K562 (cell line): ENCODE measurements at regions not wholly inside any gene's neighbourhood (a gene's known extent, or its start where the extent isn't known, plus 50 kb on each side); places are given as distances from the start of the nearest gene placed in this dataset.

Experiments
- ELF2 ChIP-seq: fragments of 250-450 bp; sonication (Bioruptor Pico); IDR thresholded peaks from 2 replicates; pipeline ENCODE4 v1.5.0; 2021; ENCODE audit warnings: mild to moderate bottlenecking
- FOS ChIP-seq: IDR thresholded peaks from 3 replicates; pipeline ENCODE4 v1.6.1; 2011; ENCODE audit not compliant: insufficient read length; ENCODE audit errors: extremely low read depth
- HINFP ChIP-seq: fragments of 450-650 bp; conservative IDR thresholded peaks from 2 replicates; pipeline ENCODE4 v1.6.1; 2016; ENCODE audit warnings: missing genetic modification characterization, low read depth, mild to moderate bottlenecking, control low read depth, missing compliant biosample characterization
- HMG20A ChIP-seq: fragments of 450-650 bp; formaldehyde crosslinking; conservative IDR thresholded peaks from 2 replicates; pipeline ENCODE4 v1.4.0; 2020; ENCODE audit warnings: mild to moderate bottlenecking, mixed read lengths
- MAFF ChIP-seq: IDR thresholded peaks from 2 replicates; pipeline ENCODE4 v1.6.1; 2012; ENCODE audit warnings: low read length, improper control_type of control experiment
- NCOR1 ChIP-seq: fragments of 450-650 bp; IDR thresholded peaks from 2 replicates; pipeline ENCODE4 v1.6.1; 2016; ENCODE audit warnings: mild to moderate bottlenecking, moderate library complexity
- NFE2 ChIP-seq: IDR thresholded peaks from 2 replicates; pipeline ENCODE4 v1.6.1; 2014; ENCODE audit warnings: antibody characterized with exemption, low read depth
- NR2C2 ChIP-seq, 2 experiments: fragments of 200-800 bp in 1 of 2; sonication (Bioruptor generic) in 1 of 2; sonication (generic) in 1 of 2; formaldehyde crosslinking in 1 of 2; IDR thresholded peaks; 2 replicates each; pipeline versions ENCODE4 v1.6.1 to v1.8.0; 2016 to 2022; ENCODE audit warnings: mild to moderate bottlenecking in 1 of 2, missing compliant biosample characterization in 1 of 2, missing genetic modification characterization in 1 of 2, missing genetic modification reagents in 1 of 2
- RBBP5 ChIP-seq: fragments of 200-600 bp; sonication (generic); IDR thresholded peaks from 2 replicates; pipeline ENCODE4 v1.6.1; 2012; ENCODE audit warnings: borderline replicate concordance, mild to moderate bottlenecking, low read length, control low read depth, inconsistent platforms; ENCODE audit not compliant: insufficient read depth, poor library complexity, severe bottlenecking
- SP1 ChIP-seq: sonication (generic); formaldehyde crosslinking; IDR thresholded peaks from 2 replicates; pipeline ENCODE4 v1.8.1; 2022; ENCODE audit warnings: mild to moderate bottlenecking, missing genetic modification reagents
- STAT5A ChIP-seq: IDR thresholded peaks from 2 replicates; pipeline ENCODE4 v1.6.1; 2012; ENCODE audit warnings: low read length, inconsistent platforms, borderline replicate concordance
- TAF15 ChIP-seq: fragments of 200-400 bp; formaldehyde crosslinking; IDR thresholded peaks from 2 replicates; pipeline ENCODE4 v1.6.1; 2017; ENCODE audit warnings: mild to moderate bottlenecking, low read depth, low read length, moderate library complexity
- TCF7 ChIP-seq: sonication (generic); IDR thresholded peaks from 2 replicates; pipeline ENCODE4 v1.6.1; 2016; ENCODE audit warnings: antibody characterized with exemption, borderline replicate concordance
- TEAD4 ChIP-seq, 2 experiments: sonication (generic) in 1 of 2; formaldehyde crosslinking in 1 of 2; IDR thresholded peaks; 2 replicates each; pipeline versions ENCODE4 v1.6.1 to v1.8.0; 2012 to 2022; ENCODE audit warnings: borderline replicate concordance in 1 of 2, inconsistent platforms in 1 of 2, low read length in 1 of 2, mild to moderate bottlenecking in 1 of 2, missing genetic modification reagents in 1 of 2
- ZBTB7A ChIP-seq: IDR thresholded peaks from 2 replicates; pipeline ENCODE4 v1.6.1; 2011; ENCODE audit warnings: low read depth, mild to moderate bottlenecking, low read length, moderate library complexity, borderline replicate concordance; ENCODE audit not compliant: control insufficient read depth
- TF ChIP-seq, protein P1 (sequence below): fragments of 450-650 bp; IDR thresholded peaks from 2 replicates; pipeline ENCODE4 v1.6.1; 2016; ENCODE audit warnings: low read depth

DNA sequence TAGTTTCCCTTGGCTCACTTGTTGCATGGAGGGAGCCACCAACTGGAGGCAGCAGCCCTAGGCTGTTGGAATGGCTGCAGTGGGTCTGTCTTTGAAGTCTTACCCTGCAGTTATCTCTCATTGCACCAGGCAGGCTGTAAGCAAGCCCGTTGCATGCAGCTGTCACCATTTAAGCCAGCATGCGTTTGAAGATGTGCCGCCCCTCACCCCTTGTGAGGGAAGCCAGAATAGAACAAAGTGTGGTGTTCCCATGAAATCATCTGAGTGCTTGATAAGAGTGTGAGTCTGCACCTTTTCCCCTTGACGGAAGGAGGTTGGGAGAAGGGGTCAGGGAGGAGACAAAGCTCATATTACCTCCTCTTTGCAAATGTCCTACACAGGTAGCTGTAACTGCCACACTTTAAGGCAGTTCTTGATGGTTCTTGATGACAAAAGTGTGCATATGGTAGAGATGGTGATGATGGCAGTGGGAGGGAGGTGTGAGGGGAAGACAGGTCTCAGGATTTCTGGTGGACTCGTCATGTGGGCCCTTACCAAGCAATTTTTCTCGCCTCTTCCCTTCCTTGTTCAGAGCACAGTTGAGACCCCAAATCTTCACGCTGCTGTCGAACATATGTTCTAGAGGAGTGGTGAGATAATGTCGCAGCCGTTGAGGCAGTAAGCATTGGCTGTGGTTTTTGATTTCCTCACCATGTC, 191.4 kb upstream of the LEF1 start (continued):
- 0 out of 2 replicates have a peak, but pooled peaks have one; percentile 6 for TF ChIP-seq MAFF
- no peak for TF ChIP-seq TAF15
- TF ChIP-seq SP1 (CRISPR knock-in tag), result 0 out of 2 replicates have a peak, but pooled peaks have one; percentile 43
- TF ChIP-seq TEAD4 (IDR thresholded peaks at IDR 0.05; ENCODE audit: low read length), result peak; percentile 80
- no peak for TF ChIP-seq TEAD4 (CRISPR knock-in tag; IDR thresholded peaks at IDR 0.05; ENCODE audit: borderline replicate concordance)
- TF ChIP-seq, protein P1, sequence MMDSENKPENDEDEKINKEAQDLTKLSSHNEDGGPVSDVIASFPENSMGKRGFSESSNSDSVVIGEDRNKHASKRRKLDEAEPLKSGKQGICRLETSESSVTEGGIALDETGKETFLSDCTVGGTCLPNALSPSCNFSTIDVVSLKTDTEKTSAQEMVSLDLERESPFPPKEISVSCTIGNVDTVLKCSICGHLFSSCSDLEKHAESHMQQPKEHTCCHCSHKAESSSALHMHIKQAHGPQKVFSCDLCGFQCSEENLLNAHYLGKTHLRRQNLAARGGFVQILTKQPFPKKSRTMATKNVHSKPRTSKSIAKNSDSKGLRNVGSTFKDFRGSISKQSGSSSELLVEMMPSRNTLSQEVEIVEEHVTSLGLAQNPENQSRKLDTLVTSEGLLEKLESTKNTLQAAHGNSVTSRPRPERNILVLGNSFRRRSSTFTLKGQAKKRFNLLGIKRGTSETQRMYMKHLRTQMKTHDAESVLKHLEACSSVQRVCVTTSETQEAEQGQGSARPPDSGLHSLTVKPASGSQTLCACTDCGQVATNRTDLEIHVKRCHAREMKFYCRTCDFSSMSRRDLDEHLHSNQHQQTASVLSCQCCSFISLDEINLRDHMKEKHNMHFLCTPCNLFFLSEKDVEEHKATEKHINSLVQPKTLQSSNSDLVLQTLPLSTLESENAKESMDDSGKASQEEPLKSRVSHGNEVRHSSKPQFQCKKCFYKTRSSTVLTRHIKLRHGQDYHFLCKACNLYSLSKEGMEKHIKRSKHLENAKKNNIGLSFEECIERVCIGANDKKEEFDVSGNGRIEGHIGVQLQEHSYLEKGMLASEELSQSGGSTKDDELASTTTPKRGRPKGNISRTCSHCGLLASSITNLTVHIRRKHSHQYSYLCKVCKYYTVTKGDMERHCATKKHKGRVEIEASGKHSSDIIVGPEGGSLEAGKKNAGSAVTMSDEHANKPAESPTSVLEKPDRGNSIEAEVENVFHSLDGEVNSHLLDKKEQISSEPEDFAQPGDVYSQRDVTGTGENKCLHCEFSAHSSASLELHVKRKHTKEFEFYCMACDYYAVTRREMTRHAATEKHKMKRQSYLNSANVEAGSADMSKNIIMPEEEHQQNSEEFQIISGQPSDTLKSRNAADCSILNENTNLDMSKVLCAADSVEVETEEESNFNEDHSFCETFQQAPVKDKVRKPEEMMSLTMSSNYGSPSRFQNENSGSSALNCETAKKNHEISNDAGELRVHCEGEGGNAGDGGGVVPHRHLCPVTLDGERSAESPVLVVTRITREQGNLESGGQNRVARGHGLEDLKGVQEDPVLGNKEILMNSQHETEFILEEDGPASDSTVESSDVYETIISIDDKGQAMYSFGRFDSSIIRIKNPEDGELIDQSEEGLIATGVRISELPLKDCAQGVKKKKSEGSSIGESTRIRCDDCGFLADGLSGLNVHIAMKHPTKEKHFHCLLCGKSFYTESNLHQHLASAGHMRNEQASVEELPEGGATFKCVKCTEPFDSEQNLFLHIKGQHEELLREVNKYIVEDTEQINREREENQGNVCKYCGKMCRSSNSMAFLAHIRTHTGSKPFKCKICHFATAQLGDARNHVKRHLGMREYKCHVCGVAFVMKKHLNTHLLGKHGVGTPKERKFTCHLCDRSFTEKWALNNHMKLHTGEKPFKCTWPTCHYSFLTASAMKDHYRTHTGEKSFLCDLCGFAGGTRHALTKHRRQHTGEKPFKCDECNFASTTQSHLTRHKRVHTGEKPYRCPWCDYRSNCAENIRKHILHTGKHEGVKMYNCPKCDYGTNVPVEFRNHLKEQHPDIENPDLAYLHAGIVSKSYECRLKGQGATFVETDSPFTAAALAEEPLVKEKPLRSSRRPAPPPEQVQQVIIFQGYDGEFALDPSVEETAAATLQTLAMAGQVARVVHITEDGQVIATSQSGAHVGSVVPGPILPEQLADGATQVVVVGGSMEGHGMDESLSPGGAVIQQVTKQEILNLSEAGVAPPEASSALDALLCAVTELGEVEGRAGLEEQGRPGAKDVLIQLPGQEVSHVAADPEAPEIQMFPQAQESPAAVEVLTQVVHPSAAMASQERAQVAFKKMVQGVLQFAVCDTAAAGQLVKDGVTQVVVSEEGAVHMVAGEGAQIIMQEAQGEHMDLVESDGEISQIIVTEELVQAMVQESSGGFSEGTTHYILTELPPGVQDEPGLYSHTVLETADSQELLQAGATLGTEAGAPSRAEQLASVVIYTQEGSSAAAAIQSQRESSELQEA, result peak; percentile 77
- TF ChIP-seq FOS, result no peak
- peak; percentile 95 for TF ChIP-seq TCF7
- TF ChIP-seq HINFP (tag), result no peak
- TF ChIP-seq HMG20A (CRISPR knock-in tag), result no peak
- TF ChIP-seq ELF2 (CRISPR knock-in tag), result no peak
- peak; percentile 74 for TF ChIP-seq STAT5A
- TF ChIP-seq RBBP5, result peak; percentile 31
- peak; percentile 77 for TF ChIP-seq NCOR1
- TF ChIP-seq NR2C2 (CRISPR knock-in tag; IDR thresholded peaks at IDR 0.05), result peak; percentile 60; the same call in 1 of the 2 replicates
- no peak for TF ChIP-seq NR2C2 (tag; IDR thresholded peaks at IDR 0.05)
- TF ChIP-seq NFE2, result peak; percentile 90
- peak; percentile 64; the same call in 1 of the 2 replicates for TF ChIP-seq ZBTB7A
